GM23248 (cell line): ENCODE measurements at regions not wholly inside any gene's neighbourhood (a gene's known extent, or its start where the extent isn't known, plus 50 kb on each side); places are given as distances from the start of the nearest gene placed in this dataset.
"Not testable (repeated sequence)": the region's sequence is repeated elsewhere in the genome, so short reads cannot be mapped to it uniquely, and the experiment has no call there.

Experiments used
- EZH2 ChIP-seq: fragments of 200-600 bp; sonication (generic); IDR thresholded peaks from 2 replicates; pipeline ENCODE4 v1.6.1; 2018; ENCODE audit warnings: antibody characterized with exemption, mild to moderate bottlenecking; ENCODE audit not compliant: insufficient read depth, poor library complexity, severe bottlenecking
- EZH2phosphoT487 ChIP-seq: fragments of 200-600 bp; sonication (generic); IDR thresholded peaks from 2 replicates; pipeline ENCODE4 v1.6.1; 2018; ENCODE audit warnings: antibody characterized with exemption, moderate library complexity, mild to moderate bottlenecking, low read depth; ENCODE audit not compliant: insufficient read depth

DNA sequence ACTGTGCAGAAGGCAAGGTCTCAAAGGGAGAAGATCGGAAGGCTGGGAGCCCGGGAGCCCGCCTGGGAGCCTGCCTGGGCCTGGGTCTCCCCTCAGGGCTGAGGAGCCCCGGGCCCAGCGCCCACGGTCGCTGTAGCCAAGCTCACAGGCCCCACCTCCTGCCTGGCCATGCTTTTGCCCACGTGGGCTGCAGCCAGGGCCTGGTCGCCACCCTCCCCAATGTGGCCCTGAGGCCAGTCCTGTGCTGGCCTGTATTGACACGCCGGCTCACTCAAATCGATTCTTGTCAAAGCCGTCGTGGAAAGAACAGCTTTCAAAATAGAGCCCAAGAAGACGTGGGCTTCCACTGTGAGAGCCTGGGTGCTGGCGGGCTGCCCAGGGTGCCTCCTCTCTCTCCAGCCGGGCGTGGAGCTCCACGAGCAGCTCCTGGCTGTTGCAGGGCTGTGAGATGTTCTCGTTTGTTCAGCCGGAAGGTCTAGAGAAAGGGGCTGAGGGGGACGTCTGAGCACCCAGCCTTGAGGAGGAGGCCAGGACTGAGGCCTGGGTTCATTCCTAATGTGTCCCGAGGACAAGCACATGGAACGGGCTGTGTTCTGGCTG is 4433.7 kb upstream of the TPTE start:
- not testable (repeated sequence) for TF ChIP-seq EZH2, EZH2phosphoT487
